ENCODE measurements at regions not wholly inside any gene's neighbourhood (a gene's known extent, or its start where the extent isn't known, plus 50 kb on each side); places are given as distances from the start of the nearest gene placed in this dataset.

DNA sequence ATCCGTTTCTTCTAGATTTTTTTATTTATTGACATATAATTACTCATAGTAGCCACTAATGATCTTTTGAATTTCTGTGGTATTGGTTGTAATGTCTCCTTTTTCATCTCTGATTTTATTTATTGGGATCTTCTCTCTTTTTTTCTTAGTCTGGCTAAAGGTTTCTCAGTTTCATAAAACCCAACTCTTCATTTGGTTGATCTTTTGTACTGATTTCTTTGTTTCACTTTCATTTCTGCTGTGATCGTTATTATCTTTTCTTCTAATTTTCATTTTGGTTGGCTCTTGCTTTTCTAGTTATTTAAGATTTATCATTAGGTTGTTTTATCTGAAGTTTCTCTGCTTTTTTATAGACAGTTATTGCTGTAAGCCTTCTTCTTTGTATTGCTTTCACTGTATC is 463.6 kb upstream of the CRIM1 start:
- no peaks in the 10 kb centered on the region for H3K9me3 ChIP-seq (ENCODE audit: control insufficient read depth, low read length)
- intact Hi-C loops (cut with DNase I): no loop called here
- WGBS, 2 donors: 85 to 87% methylated on average over 2 of the region's 2 CpGs
- H3K27me3 ChIP-seq (ENCODE audit: control insufficient read depth in 1 of 2, insufficient read depth in 2 of 2, low read length in 1 of 2): no peaks in the 10 kb centered on the region
- no peaks in the 10 kb centered on the region for H3K36me3 ChIP-seq (ENCODE audit: control insufficient read depth in 1 of 2, insufficient read depth in 2 of 2, low read length in 1 of 2)
- no peak for ATAC-seq (ENCODE audit: low FRiP score)
- no peak for DNase-seq
- no peak overlapping the region for H3K27ac ChIP-seq (ENCODE audit: low read depth in 1 of 2, low read length in 2 of 2)
- H3K4me3 ChIP-seq (ENCODE audit: low read length in 2 of 2): no peak overlapping the region
- H3K4me1 ChIP-seq (ENCODE audit: control insufficient read depth in 1 of 2, insufficient read depth in 2 of 2, low read length in 2 of 2): no peaks in the 10 kb centered on the region

DNA sequence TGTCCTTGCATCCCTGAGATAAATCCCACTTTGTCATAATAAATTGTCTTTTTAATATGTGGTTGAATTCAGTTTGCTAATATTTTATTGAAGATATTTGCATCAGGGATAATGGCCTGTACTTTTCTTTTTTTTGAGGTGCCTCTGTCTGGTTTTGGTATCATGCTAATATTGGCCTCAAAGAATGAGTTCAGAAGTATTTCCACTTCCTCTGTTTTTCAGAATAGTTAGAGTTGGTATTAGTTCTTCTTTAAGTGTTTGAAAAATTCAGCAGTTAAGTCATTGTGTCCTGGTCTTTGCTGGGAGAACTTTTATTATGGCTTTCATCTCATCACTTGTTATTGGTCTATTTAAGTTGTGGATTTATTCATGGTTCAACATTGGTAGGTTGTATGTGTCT is 464.1 kb upstream of the CRIM1 start:
- Histone ChIP-seq H3K9me3 (ENCODE audit: control insufficient read depth, low read length) (no peaks in the 10 kb centered on the region), H3K27ac (ENCODE audit: low read depth in 1 of 2, low read length in 2 of 2) (no peak overlapping the region), H3K4me3 (ENCODE audit: low read length in 2 of 2) (no peak overlapping the region), H3K4me1 (ENCODE audit: control insufficient read depth in 1 of 2, insufficient read depth in 2 of 2, low read length in 2 of 2) (no peaks in the 10 kb centered on the region), H3K27me3 (ENCODE audit: control insufficient read depth in 1 of 2, insufficient read depth in 2 of 2, low read length in 1 of 2) (no peaks in the 10 kb centered on the region), H3K36me3 (ENCODE audit: control insufficient read depth in 1 of 2, insufficient read depth in 2 of 2, low read length in 1 of 2) (no peaks in the 10 kb centered on the region)
- no peak for ATAC-seq (ENCODE audit: low FRiP score)
- intact Hi-C loops (cut with DNase I): no loop called here
- DNase-seq: no peak

DNA sequence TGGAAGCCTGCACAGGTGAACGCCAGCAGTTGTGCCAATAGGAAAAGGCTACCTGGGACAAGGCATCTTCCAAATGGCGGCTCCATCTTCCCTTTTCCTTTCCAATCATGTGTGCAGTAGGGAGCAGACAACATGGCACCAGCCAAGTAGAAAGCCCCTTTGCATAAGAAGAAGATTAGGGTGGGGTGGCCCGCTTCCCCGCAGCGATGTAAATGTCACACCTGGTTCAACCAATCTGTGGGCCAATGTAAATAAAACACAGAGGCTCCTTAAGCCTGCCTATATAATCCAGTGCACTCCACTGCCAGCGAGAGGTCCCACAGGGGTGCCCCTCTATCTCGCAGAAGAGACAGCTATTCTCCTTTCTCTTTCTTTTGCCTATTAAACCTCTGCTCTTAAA is 468.4 kb upstream of the CRIM1 start:
- Histone ChIP-seq H3K4me3 (ENCODE audit: low read length in 2 of 2) (no peak overlapping the region), H3K27me3 (ENCODE audit: control insufficient read depth in 1 of 2, insufficient read depth in 2 of 2, low read length in 1 of 2) (no peaks in the 10 kb centered on the region), H3K4me1 (ENCODE audit: control insufficient read depth in 1 of 2, insufficient read depth in 2 of 2, low read length in 2 of 2) (no peaks in the 10 kb centered on the region), H3K36me3 (ENCODE audit: control insufficient read depth in 1 of 2, insufficient read depth in 2 of 2, low read length in 1 of 2) (no peaks in the 10 kb centered on the region), H3K9me3 (ENCODE audit: control insufficient read depth, low read length) (no peaks in the 10 kb centered on the region), H3K27ac (ENCODE audit: low read depth in 1 of 2, low read length in 2 of 2) (no peak overlapping the region)
- DNase-seq (no peak), ATAC-seq (ENCODE audit: low FRiP score) (no peak)
- WGBS, 2 donors: 91 to 93% methylated on average over 7 of the region's 7 CpGs
- intact Hi-C loops (cut with DNase I): no loop called here

DNA sequence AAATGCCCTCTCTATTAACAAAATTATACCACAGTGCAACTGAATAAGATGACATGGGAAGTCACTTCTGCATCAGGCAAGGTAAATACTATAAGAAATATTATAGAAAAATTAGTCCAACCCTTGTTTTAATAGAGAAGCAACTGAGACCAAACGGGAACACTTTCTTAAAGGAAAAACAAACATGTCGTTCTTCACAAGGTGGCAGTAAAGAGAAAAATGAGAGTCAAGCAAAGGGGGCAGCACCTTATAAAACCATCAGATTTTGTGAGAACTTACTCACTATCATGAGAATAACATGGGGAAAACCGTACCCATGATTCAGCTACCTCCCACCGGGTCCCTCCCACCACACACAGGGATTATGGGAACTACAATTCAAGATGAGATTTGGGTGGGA is 481.7 kb upstream of the CRIM1 start:
- DNase-seq (no peak), ATAC-seq (ENCODE audit: low FRiP score) (no peak)
- intact Hi-C loops (cut with DNase I): loop anchor here in 1 of 2 donors (10.0 kb wide), 1 partner anchor 791 kb away; no protein-coding TSS in a partner anchor
- Histone ChIP-seq H3K27ac (ENCODE audit: low read depth in 1 of 2, low read length in 2 of 2) (no peak overlapping the region), H3K4me1 (ENCODE audit: control insufficient read depth in 1 of 2, insufficient read depth in 2 of 2, low read length in 2 of 2) (no peaks in the 10 kb centered on the region), H3K9me3 (ENCODE audit: control insufficient read depth, low read length) (peaks cover 1% of the 10 kb centered on the region), H3K36me3 (ENCODE audit: control insufficient read depth in 1 of 2, insufficient read depth in 2 of 2, low read length in 1 of 2) (no peaks in the 10 kb centered on the region), H3K27me3 (ENCODE audit: control insufficient read depth in 1 of 2, insufficient read depth in 2 of 2, low read length in 1 of 2) (no peaks in the 10 kb centered on the region), H3K4me3 (ENCODE audit: low read length in 2 of 2) (no peak overlapping the region)
- WGBS, 2 donors: 44 to 47% methylated on average over 4 of the region's 4 CpGs

DNA sequence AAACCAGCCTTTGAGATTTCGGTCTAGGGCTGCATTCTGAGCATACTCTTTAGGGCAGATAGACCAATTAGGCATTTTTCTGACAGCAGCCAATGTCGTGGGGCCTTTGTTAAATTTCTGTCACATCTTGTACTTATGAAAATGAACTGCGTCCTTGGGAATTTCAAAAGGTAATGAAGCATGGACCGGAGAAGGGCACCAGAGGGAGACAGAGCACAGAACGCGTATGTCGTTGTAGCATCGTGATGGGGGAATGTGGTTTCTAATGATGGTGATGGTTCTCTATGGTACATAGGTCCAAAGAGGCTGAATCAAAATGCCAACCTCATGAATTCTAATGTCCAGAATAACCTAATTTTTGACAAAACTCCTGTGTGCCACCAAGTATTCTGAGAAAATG is 483.9 kb upstream of the CRIM1 start:
- 60 to 66% methylated on average over 8 of the region's 8 CpGs for whole genome bisulfite sequencing, 2 donors
- DNase-seq (no peak), ATAC-seq (ENCODE audit: low FRiP score) (no peak)
- intact Hi-C loops (cut with DNase I): loop anchor here in 1 of 2 donors (10.0 kb wide), 1 partner anchor 793 kb away; no protein-coding TSS in a partner anchor
- no peaks in the 10 kb centered on the region for H3K36me3 ChIP-seq (ENCODE audit: control insufficient read depth in 1 of 2, insufficient read depth in 2 of 2, low read length in 1 of 2)
- H3K27me3 ChIP-seq (ENCODE audit: control insufficient read depth in 1 of 2, insufficient read depth in 2 of 2, low read length in 1 of 2): no peaks in the 10 kb centered on the region
- no peak overlapping the region for H3K27ac ChIP-seq (ENCODE audit: low read depth in 1 of 2, low read length in 2 of 2)
- no peak overlapping the region for H3K4me3 ChIP-seq (ENCODE audit: low read length in 2 of 2)
- H3K9me3 ChIP-seq (ENCODE audit: control insufficient read depth, low read length): peaks cover 1% of the 10 kb centered on the region
- no peaks in the 10 kb centered on the region for H3K4me1 ChIP-seq (ENCODE audit: control insufficient read depth in 1 of 2, insufficient read depth in 2 of 2, low read length in 2 of 2)

DNA sequence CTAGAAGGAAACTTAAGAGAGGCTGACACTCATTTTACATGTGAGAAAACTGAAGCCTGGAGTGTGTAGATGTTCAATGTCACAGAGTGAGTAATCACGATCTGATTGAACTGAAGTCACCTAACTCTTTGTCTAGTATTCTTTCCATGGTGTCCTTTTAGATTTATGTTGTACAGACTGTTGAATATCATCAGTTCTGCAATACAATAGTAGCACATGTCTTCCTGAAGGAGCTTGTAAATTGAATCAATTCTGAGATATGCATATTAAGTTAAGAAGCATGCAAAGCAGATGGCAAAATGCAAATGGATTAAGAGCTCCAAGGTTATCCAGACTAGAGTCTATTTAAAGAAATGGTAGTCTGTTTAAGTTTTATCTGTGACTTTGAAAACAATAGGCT is 484.9 kb upstream of the CRIM1 start:
- Histone ChIP-seq H3K9me3 (ENCODE audit: control insufficient read depth, low read length) (peaks cover 1% of the 10 kb centered on the region), H3K27me3 (ENCODE audit: control insufficient read depth in 1 of 2, insufficient read depth in 2 of 2, low read length in 1 of 2) (no peaks in the 10 kb centered on the region), H3K36me3 (ENCODE audit: control insufficient read depth in 1 of 2, insufficient read depth in 2 of 2, low read length in 1 of 2) (no peaks in the 10 kb centered on the region), H3K4me3 (ENCODE audit: low read length in 2 of 2) (no peak overlapping the region), H3K4me1 (ENCODE audit: control insufficient read depth in 1 of 2, insufficient read depth in 2 of 2, low read length in 2 of 2) (no peaks in the 10 kb centered on the region), H3K27ac (ENCODE audit: low read depth in 1 of 2, low read length in 2 of 2) (no peak overlapping the region)
- WGBS, 2 donors: 60 to 76% methylated on average over 1 of the region's 1 CpG
- ATAC-seq (ENCODE audit: low FRiP score) (no peak), DNase-seq (no peak)
- intact Hi-C loops (cut with DNase I): loop anchor here in 1 of 2 donors (10.0 kb wide), 1 partner anchor 794 kb away; no protein-coding TSS in a partner anchor

DNA sequence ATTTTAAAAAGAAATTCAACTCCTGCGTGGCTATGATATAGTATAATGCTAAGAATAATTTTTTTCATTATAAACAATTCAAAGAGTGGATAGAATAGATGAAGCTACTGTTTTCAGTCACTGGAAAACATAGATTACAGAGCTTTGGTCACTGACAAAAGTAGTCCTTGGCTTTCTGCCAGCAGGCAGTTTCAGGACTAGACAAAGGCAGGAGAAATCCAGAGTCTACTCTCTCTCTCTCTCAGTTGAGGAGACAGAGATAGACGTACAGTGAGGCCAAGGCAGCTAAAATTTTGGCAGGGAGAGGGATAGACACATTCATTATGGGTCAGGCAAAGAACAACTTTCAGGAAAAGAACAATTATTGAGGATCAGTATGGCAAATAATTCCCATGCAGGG is 491.4 kb upstream of the CRIM1 start:
- Histone ChIP-seq H3K4me3 (ENCODE audit: low read length in 2 of 2) (no peak overlapping the region), H3K27me3 (ENCODE audit: control insufficient read depth in 1 of 2, insufficient read depth in 2 of 2, low read length in 1 of 2) (no peaks in the 10 kb centered on the region), H3K4me1 (ENCODE audit: control insufficient read depth in 1 of 2, insufficient read depth in 2 of 2, low read length in 2 of 2) (no peaks in the 10 kb centered on the region), H3K36me3 (ENCODE audit: control insufficient read depth in 1 of 2, insufficient read depth in 2 of 2, low read length in 1 of 2) (no peaks in the 10 kb centered on the region), H3K9me3 (ENCODE audit: control insufficient read depth, low read length) (no peaks in the 10 kb centered on the region), H3K27ac (ENCODE audit: low read depth in 1 of 2, low read length in 2 of 2) (no peak overlapping the region)
- DNase-seq (no peak), ATAC-seq (ENCODE audit: low FRiP score) (no peak)
- intact Hi-C loops (cut with DNase I): no loop called here
- 40 to 46% methylated on average over 2 of the region's 2 CpGs for WGBS, 2 donors

GRCh38 chr2:35858216-35858615 is 497.4 kb upstream of the CRIM1 start:
- Histone ChIP-seq H3K4me1 (ENCODE audit: control insufficient read depth in 1 of 2, insufficient read depth in 2 of 2, low read length in 2 of 2) (no peaks in the 10 kb centered on the region), H3K4me3 (ENCODE audit: low read length in 2 of 2) (no peak overlapping the region), H3K27ac (ENCODE audit: low read depth in 1 of 2, low read length in 2 of 2) (no peak overlapping the region), H3K9me3 (ENCODE audit: control insufficient read depth, low read length) (no peaks in the 10 kb centered on the region), H3K36me3 (ENCODE audit: control insufficient read depth in 1 of 2, insufficient read depth in 2 of 2, low read length in 1 of 2) (no peaks in the 10 kb centered on the region), H3K27me3 (ENCODE audit: control insufficient read depth in 1 of 2, insufficient read depth in 2 of 2, low read length in 1 of 2) (peaks cover 0 to 1% of the 10 kb centered on the region in 2 donors)
- intact Hi-C loops (cut with DNase I): no loop called here
- 87 to 88% methylated on average over 1 of the region's 1 CpG for WGBS, 2 donors
- ATAC-seq (ENCODE audit: low FRiP score) (no peak), DNase-seq (no peak)

DNA sequence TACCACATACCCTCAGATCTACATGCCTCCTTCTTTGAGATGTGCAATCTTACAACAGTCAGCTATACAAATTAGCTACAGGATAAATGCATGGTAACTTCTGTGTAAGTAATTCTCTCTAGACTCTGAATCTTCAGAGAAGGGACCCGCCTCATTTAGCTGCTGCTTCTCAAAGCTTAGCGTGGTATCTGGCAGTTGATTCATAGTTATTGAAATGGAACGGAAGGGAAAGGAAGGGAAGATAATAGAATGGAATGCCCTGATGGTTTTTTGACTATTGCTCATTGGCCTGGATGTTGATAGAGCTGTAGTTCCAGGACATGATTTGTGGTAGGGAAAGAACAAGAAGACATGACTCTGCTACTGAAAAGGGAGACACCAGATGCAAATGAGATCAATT is 498.1 kb upstream of the CRIM1 start:
- no peak for DNase-seq
- Histone ChIP-seq H3K27me3 (ENCODE audit: control insufficient read depth in 1 of 2, insufficient read depth in 2 of 2, low read length in 1 of 2) (peaks cover 0 to 1% of the 10 kb centered on the region in 2 donors), H3K4me1 (ENCODE audit: control insufficient read depth in 1 of 2, insufficient read depth in 2 of 2, low read length in 2 of 2) (no peaks in the 10 kb centered on the region), H3K9me3 (ENCODE audit: control insufficient read depth, low read length) (no peaks in the 10 kb centered on the region), H3K4me3 (ENCODE audit: low read length in 2 of 2) (no peak overlapping the region), H3K36me3 (ENCODE audit: control insufficient read depth in 1 of 2, insufficient read depth in 2 of 2, low read length in 1 of 2) (no peaks in the 10 kb centered on the region), H3K27ac (ENCODE audit: low read depth in 1 of 2, low read length in 2 of 2) (no peak overlapping the region)
- intact Hi-C loops (cut with DNase I): no loop called here
- ATAC-seq (ENCODE audit: low FRiP score): no peak
- WGBS, 2 donors: 48 to 65% methylated on average over 3 of the region's 3 CpGs

Data from aorta (tissue), 5 donors.